Endothelial cell of umbilical vein (primary cell): ENCODE measurements at regions not wholly inside any gene's neighbourhood (a gene's known extent, or its start where the extent isn't known, plus 50 kb on each side); places are given as distances from the start of the nearest gene placed in this dataset.

ENCODE experiments used
- BruUV-seq: library from RNA; stranded (reverse); fragments of 400-500 nt; replicated peaks from 2 replicates; lab custom pipeline; 2021; lab: Mats Ljungman, UMichigan
- CTCF ChIA-PET: fragments of 300-600, 350-600 bp; sonication (Branson Sonifier 250); formaldehyde crosslinking; loops from one replicate; lab custom pipeline; 2021; ENCODE audit warnings: antibody characterized with exemption, inconsistent platforms; lab: Charles Lee
- POLR2A ChIA-PET: fragments of 300-600, 350-600 bp; sonication (Branson Sonifier 250); formaldehyde crosslinking; loops from one replicate; lab custom pipeline; 2021; ENCODE audit warnings: antibody characterized with exemption, inconsistent platforms; lab: Charles Lee
- DNase-seq: peaks from one replicate; pipeline ENCODE4 v3.0.0-alpha.2; 2011; ENCODE audit warnings: low read depth, low spot score
- FAIRE-seq: peaks from 2 replicates; lab custom pipeline; 2011; peaks lifted over from hg19 to GRCh38; lab: Jason Lieb, UNC
- H2AFZ ChIP-seq: 2 replicates; pipeline ENCODE4 v1.6.0; 2012; ENCODE audit warnings: low read depth, low read length, control low read depth, inconsistent platforms
- H3K27ac ChIP-seq: 2 replicates; pipeline ENCODE4 v1.5.1; 2011; ENCODE audit warnings: low read depth, mild to moderate bottlenecking, control low read depth, low read length, moderate library complexity; ENCODE audit not compliant: insufficient read depth
- H3K27me3 ChIP-seq, 2 experiments: 2 replicates each; pipeline versions ENCODE4 v1.6.0 to v1.6.1; 2011; ENCODE audit warnings: low read length in 2 of 2, mixed read lengths in 1 of 2; ENCODE audit not compliant: control insufficient read depth in 2 of 2, insufficient read depth in 2 of 2
- H3K36me3 ChIP-seq, 2 experiments: 2 replicates in 1 of 2; 3 replicates in 1 of 2; pipeline ENCODE4 v1.5.1; 2011; ENCODE audit warnings: low read length in 2 of 2, mild to moderate bottlenecking in 1 of 2, moderate library complexity in 1 of 2; ENCODE audit not compliant: control insufficient read depth in 2 of 2, insufficient read depth in 2 of 2; ENCODE audit errors: extremely low read depth in 1 of 2
- H3K4me1 ChIP-seq: 3 replicates; pipeline ENCODE4 v1.5.1; 2011; ENCODE audit warnings: mild to moderate bottlenecking, low read length; ENCODE audit not compliant: control insufficient read depth, insufficient read depth; ENCODE audit errors: extremely low read depth
- H3K4me2 ChIP-seq: 2 replicates; pipeline ENCODE4 v1.6.1; 2011; ENCODE audit warnings: low read length, control low read depth, mixed read lengths; ENCODE audit not compliant: insufficient read depth
- H3K4me3 ChIP-seq, 3 experiments: fragments of 200-600 bp in 1 of 3; sonication (generic), shearing (Covaris generic) in 1 of 3; replicated peaks in 1 of 3; 2 replicates each; pipeline ENCODE4 v1.5.1; 2011 to 2016; ENCODE audit warnings: control low read depth in 3 of 3, low read length in 3 of 3, mild to moderate bottlenecking in 2 of 3, inconsistent platforms in 1 of 3, low read depth in 1 of 3, moderate library complexity in 1 of 3; ENCODE audit not compliant: insufficient read depth in 1 of 3
- H3K79me2 ChIP-seq: 2 replicates; pipeline ENCODE4 v1.6.0; 2012; ENCODE audit warnings: low read length, inconsistent platforms; ENCODE audit not compliant: control insufficient read depth, insufficient read depth
- H3K9ac ChIP-seq: replicated peaks from 2 replicates; pipeline ENCODE3; 2011; ENCODE audit warnings: low read length, control low read depth; ENCODE audit not compliant: insufficient read depth; ENCODE audit errors: extremely low read depth
- H3K9me1 ChIP-seq: replicated peaks from 3 replicates; pipeline ENCODE4 v1.6.0; 2011; ENCODE audit warnings: mild to moderate bottlenecking, low read length; ENCODE audit not compliant: control insufficient read depth, insufficient read depth; ENCODE audit errors: extremely low read depth
- H3K9me3 ChIP-seq: replicated peaks from 2 replicates; pipeline ENCODE4 v1.5.1; 2012; ENCODE audit warnings: low read length, inconsistent platforms; ENCODE audit not compliant: control insufficient read depth, insufficient read depth
- H4K20me1 ChIP-seq: replicated peaks from 2 replicates; pipeline ENCODE3; 2011; ENCODE audit warnings: mild to moderate bottlenecking, low read length; ENCODE audit not compliant: control insufficient read depth, insufficient read depth; ENCODE audit errors: extremely low read depth
- CTCF ChIP-seq, 2 donors: IDR thresholded peaks; 1 replicate in 1 of 2; 2 replicates in 1 of 2; pipeline ENCODE4 v1.5.1; 2011; ENCODE audit warnings: low read length in 2 of 2, mild to moderate bottlenecking in 2 of 2, moderate library complexity in 2 of 2, control low read depth in 1 of 2, inconsistent platforms in 1 of 2, low read depth in 1 of 2; ENCODE audit not compliant: insufficient read depth in 1 of 2; ENCODE audit errors: extremely low read depth in 1 of 2
- EZH2 ChIP-seq: IDR thresholded peaks from 2 replicates; pipeline ENCODE4 v1.6.1; 2012; ENCODE audit warnings: borderline replicate concordance, low read depth, mild to moderate bottlenecking, moderate library complexity, low read length, inconsistent platforms; ENCODE audit not compliant: severe bottlenecking
- FOS ChIP-seq: IDR thresholded peaks from 2 replicates; pipeline ENCODE4 v1.6.1; 2011; ENCODE audit warnings: mild to moderate bottlenecking, low read length, moderate library complexity, borderline replicate concordance; ENCODE audit not compliant: insufficient read depth
- dilution Hi-C: fragments of 300-500 bp; cut with MboI; formaldehyde crosslinking; loops from one replicate; pipeline ENCODE4 v1.15.0; 2019; ENCODE audit warnings: low sequenced_read_pairs; ENCODE audit not compliant: extremely low pct_ligation_motif_present
- intact Hi-C: fragments of 100-400 bp; cut with micrococcal nuclease; formaldehyde crosslinking; loops from one replicate; pipeline ENCODE4 v1.10.0; 2022

DNA sequence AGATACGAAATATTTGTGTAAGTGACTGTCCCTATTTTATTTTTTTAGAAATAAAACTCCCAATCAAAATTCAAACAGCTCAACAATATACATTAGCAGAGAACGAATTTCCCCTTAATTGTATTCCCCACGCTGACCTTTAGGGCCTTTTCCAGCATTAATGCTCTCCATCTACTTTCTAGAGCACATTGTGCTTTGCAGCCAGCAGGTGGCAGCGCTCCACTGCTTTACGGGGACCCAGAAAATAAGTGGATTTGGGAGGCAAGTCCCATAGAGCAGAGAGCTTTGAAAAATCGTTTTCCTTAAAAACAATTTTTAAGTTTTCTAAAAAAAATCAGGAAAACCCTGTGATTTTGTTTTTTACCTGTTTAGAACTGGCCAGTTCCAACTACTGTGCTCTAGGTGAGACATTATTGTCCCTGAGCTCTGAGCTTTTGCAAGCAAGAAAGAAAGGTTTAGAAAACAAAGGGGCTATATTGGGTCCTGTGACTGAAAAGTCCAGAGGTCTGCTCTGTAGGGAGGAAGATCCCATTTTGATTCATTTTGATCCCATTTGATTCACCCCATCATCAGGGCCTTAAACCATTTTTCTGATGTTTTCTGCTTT is 144.4 kb upstream of the ZNF644 start:
- H3K9me1 ChIP-seq = no peaks in the 10 kb centered on the region
- dilution Hi-C loops = no loop called here
- H3K36me3 ChIP-seq = no peaks in the 10 kb centered on the region
- POLR2A ChIA-PET = no interaction called here
- no TSS peak for BruUV-seq
- H3K27ac ChIP-seq = no peak overlapping the region
- no peak overlapping the region for H3K9ac ChIP-seq
- FAIRE-seq = peak; percentile 87
- DNase-seq = peak; percentile 53
- no peak overlapping the region for H2AFZ ChIP-seq
- H3K4me2 ChIP-seq = no peak overlapping the region
- no peaks in the 10 kb centered on the region for H4K20me1 ChIP-seq
- H3K9me3 ChIP-seq = no peaks in the 10 kb centered on the region
- TF ChIP-seq CTCF (IDR thresholded peaks at IDR 0.05; ENCODE audit: extremely low read depth in 1 of 2, insufficient read depth in 1 of 2, low read depth in 1 of 2, low read length in 2 of 2) = peak; percentile 71 to 77
- TF ChIP-seq EZH2 = no peak
- H3K27me3 ChIP-seq = no peaks in the 10 kb centered on the region
- no peaks in the 10 kb centered on the region for H3K79me2 ChIP-seq
- CTCF ChIA-PET = interaction anchor here (0.6 to 6.1 kb wide), 63 partner anchors 9 to 1125 kb away, joined by 3 to 502 read pairs (median 7); partner anchors contain the start of genes CDC7, HFM1 and ZNF644
- intact Hi-C loops = loop anchor here (1.0 to 10.0 kb wide), 7 partner anchors 112 to 761 kb away; partner anchors contain the start of gene ZNF644
- H3K4me3 ChIP-seq = no peak overlapping the region
- no peaks in the 10 kb centered on the region for H3K4me1 ChIP-seq

- Histone ChIP-seq H3K79me2 (no peaks in the 10 kb centered on the region), H3K9ac (no peak overlapping the region), H3K36me3 (no peaks in the 10 kb centered on the region), H3K9me3 (no peaks in the 10 kb centered on the region), H3K4me2 (no peak overlapping the region), H3K27ac (no peak overlapping the region), H2AFZ (no peak overlapping the region), H4K20me1 (no peaks in the 10 kb centered on the region), H3K4me3 (no peak overlapping the region), H3K4me1 (no peaks in the 10 kb centered on the region), H3K27me3 (no peaks in the 10 kb centered on the region), H3K9me1 (no peaks in the 10 kb centered on the region)
- intact Hi-C loops (loop anchor here (1.0 to 10.0 kb wide), 9 partner anchors 143 to 1119 kb away; partner anchors contain the start of gene ZNF644), dilution Hi-C loops (no loop called here)
- CTCF ChIA-PET = interaction anchor here (0.6 to 6.1 kb wide), 63 partner anchors 10 to 1126 kb away, joined by 3 to 502 read pairs (median 6); partner anchors contain the start of genes CDC7, HFM1 and ZNF644
- no TSS peak for BruUV-seq
- POLR2A ChIA-PET = no interaction called here
- DNase-seq (peak; percentile 52), FAIRE-seq (peak; percentile 80)
- TF ChIP-seq FOS = no peak
- TF ChIP-seq CTCF (IDR thresholded peaks at IDR 0.05; ENCODE audit: extremely low read depth in 1 of 2, insufficient read depth in 1 of 2, low read depth in 1 of 2, low read length in 2 of 2) = peak; percentile 97 to 98
Measured at GRCh38 chr1:91165033-91165654, 143.3 kb upstream of the ZNF644 start.
